Neuronal stem cell (in vitro differentiated cells): ENCODE measurements at regions not wholly inside any gene's neighbourhood (a gene's known extent, or its start where the extent isn't known, plus 50 kb on each side); places are given as distances from the start of the nearest gene placed in this dataset.
A peak's percentile ranks its signal among the peaks of the same experiment; 100 is the strongest.

Experiments used
- DNase-seq: peaks from one replicate; pipeline ENCODE4 v3.0.0-alpha.2; 2013; ENCODE audit warnings: low spot score
- H2AFZ ChIP-seq: one replicate; pipeline ENCODE4 v1.6.1; 2013; ENCODE audit warnings: mild to moderate bottlenecking, low read length, inconsistent platforms
- H2AK5ac ChIP-seq: 2 replicates; pipeline ENCODE4 v1.6.1; 2013; ENCODE audit warnings: low read depth, mild to moderate bottlenecking, inconsistent platforms, low read length, moderate library complexity, mixed read lengths
- H2BK120ac ChIP-seq: 2 replicates; pipeline ENCODE4 v1.6.1; 2013; ENCODE audit warnings: low read depth, mild to moderate bottlenecking, inconsistent platforms, low read length, moderate library complexity, mixed read lengths
- H2BK12ac ChIP-seq: one replicate; pipeline ENCODE4 v1.6.1; 2013; ENCODE audit warnings: low read length, inconsistent platforms
- H2BK15ac ChIP-seq: 2 replicates; pipeline ENCODE4 v1.6.1; 2013; ENCODE audit warnings: mild to moderate bottlenecking, low read length, inconsistent platforms, mixed read lengths
- H2BK5ac ChIP-seq: one replicate; pipeline ENCODE4 v1.6.1; 2013; ENCODE audit warnings: inconsistent platforms, mild to moderate bottlenecking, low read length, moderate library complexity
- H3K14ac ChIP-seq: one replicate; pipeline ENCODE4 v1.6.1; 2013; ENCODE audit warnings: low read length, inconsistent platforms
- H3K18ac ChIP-seq: 2 replicates; pipeline ENCODE4 v1.6.1; 2013; ENCODE audit warnings: low read length, inconsistent platforms
- H3K23ac ChIP-seq: 2 replicates; pipeline ENCODE4 v1.6.1; 2013; ENCODE audit warnings: low read depth, mild to moderate bottlenecking, mixed read lengths, low read length, inconsistent platforms; ENCODE audit not compliant: poor library complexity
- H3K27ac ChIP-seq: replicated peaks from 3 replicates; pipeline ENCODE4 v1.5.1; 2013; ENCODE audit warnings: low read length, inconsistent platforms
- H3K27me3 ChIP-seq, 3 experiments: 2 replicates each; pipeline ENCODE4 v1.6.1; 2013; ENCODE audit warnings: low read length in 3 of 3, mild to moderate bottlenecking in 2 of 3, inconsistent platforms in 1 of 3, low read depth in 1 of 3, mixed read lengths in 1 of 3, moderate library complexity in 1 of 3; ENCODE audit not compliant: control insufficient read depth in 3 of 3, insufficient read depth in 3 of 3
- H3K36me3 ChIP-seq, 2 donors: replicated peaks in 1 of 2; 2 replicates each; pipeline ENCODE4 v1.6.1; 2013; ENCODE audit warnings: low read length in 2 of 2; ENCODE audit not compliant: control insufficient read depth in 2 of 2, insufficient read depth in 2 of 2
- H3K4ac ChIP-seq: 2 replicates; pipeline ENCODE4 v1.6.1; 2013; ENCODE audit warnings: inconsistent platforms, mild to moderate bottlenecking, low read length, moderate library complexity
- H3K4me1 ChIP-seq, 2 donors: 1 replicate in 1 of 2; 2 replicates in 1 of 2; pipeline ENCODE4 v1.6.1; 2013; ENCODE audit warnings: low read length in 2 of 2, low read depth in 1 of 2; ENCODE audit not compliant: control insufficient read depth in 2 of 2, insufficient read depth in 1 of 2
- H3K4me2 ChIP-seq: one replicate; pipeline ENCODE4 v1.6.1; 2013; ENCODE audit warnings: mild to moderate bottlenecking, low read length, inconsistent platforms; ENCODE audit not compliant: insufficient read depth, poor library complexity, severe bottlenecking
- H3K4me3 ChIP-seq, 2 donors: 2 replicates each; pipeline ENCODE4 v1.5.1; 2013; ENCODE audit warnings: low read length in 2 of 2, mild to moderate bottlenecking in 2 of 2, inconsistent platforms in 1 of 2, moderate library complexity in 1 of 2
- H3K79me1 ChIP-seq: one replicate; pipeline ENCODE4 v1.6.1; 2013; ENCODE audit warnings: low read depth, mild to moderate bottlenecking, inconsistent platforms, low read length, moderate library complexity
- H3K9ac ChIP-seq: one replicate; pipeline ENCODE4 v1.6.1; 2013; ENCODE audit warnings: mild to moderate bottlenecking, low read depth, low read length, inconsistent platforms; ENCODE audit not compliant: poor library complexity
- H3K9me3 ChIP-seq, 2 donors: replicated peaks in 1 of 2; 2 replicates each; pipeline versions ENCODE3 to v1.6.1; 2013; ENCODE audit warnings: low read length in 2 of 2, mild to moderate bottlenecking in 2 of 2, inconsistent platforms in 1 of 2, low read depth in 1 of 2, mixed read lengths in 1 of 2, moderate library complexity in 1 of 2; ENCODE audit not compliant: control insufficient read depth in 2 of 2, insufficient read depth in 1 of 2
- H4K8ac ChIP-seq: one replicate; pipeline ENCODE4 v1.6.1; 2013; ENCODE audit warnings: low read depth, mild to moderate bottlenecking, inconsistent platforms, low read length, moderate library complexity
- H4K91ac ChIP-seq: one replicate; pipeline ENCODE4 v1.6.1; 2013; ENCODE audit warnings: low read length, low read depth, mild to moderate bottlenecking, inconsistent platforms; ENCODE audit not compliant: poor library complexity
- WGBS, 2 donors: extraction: QIAGEN DNeasy Blood & Tissue Kit; methylation state at CpG; one replicate each; pipeline ENCODE4 v1.1.7; 2013; ENCODE audit warnings: missing lambda C conversion rate in 2 of 2, mixed read lengths in 1 of 2; ENCODE audit not compliant: insufficient read length in 2 of 2, insufficient replicate concordance in 1 of 2; ENCODE audit errors: extremely low coverage in 2 of 2; 5-methylcytosine and 5-hydroxymethylcytosine counted together

- Histone ChIP-seq H3K4me1 (peaks cover 0 to 1% of the 10 kb centered on the region in 2 donors), H3K9me3 (no peaks in the 10 kb centered on the region), H3K4ac (no peak overlapping the region), H2BK5ac (no peak overlapping the region), H3K4me2 (no peak overlapping the region), H3K14ac (no peak overlapping the region), H3K18ac (no peak overlapping the region), H2BK15ac (no peak overlapping the region), H3K36me3 (no peaks in the 10 kb centered on the region), H4K8ac (no peak overlapping the region), H2BK12ac (no peak overlapping the region), H3K79me1 (no peaks in the 10 kb centered on the region), H2AK5ac (no peak overlapping the region), H2BK120ac (no peak overlapping the region), H2AFZ (peak overlapping the region; percentile 33), H3K27ac (no peak overlapping the region), H3K4me3 (no peak overlapping the region), H4K91ac (no peak overlapping the region), H3K27me3 (no peaks in the 10 kb centered on the region), H3K9ac (no peak overlapping the region), H3K23ac (no peak overlapping the region)
- no CpG with 5 or more reads among the region's 4 CpGs for WGBS, 2 donors
- no peak for DNase-seq
Observed at GRCh38 chr3:88918841-88919240, 188.6 kb upstream of the EPHA3 start.

- WGBS, 2 donors: no CpG with 5 or more reads among the region's 2 CpGs
- H2BK120ac ChIP-seq: no peak overlapping the region
- H2BK15ac ChIP-seq: no peak overlapping the region
- H3K9me3 ChIP-seq: no peaks in the 10 kb centered on the region
- H2BK5ac ChIP-seq: no peak overlapping the region
- H3K4me3 ChIP-seq: no peak overlapping the region
- H3K27ac ChIP-seq: no peak overlapping the region
- no peak for DNase-seq
- H3K4ac ChIP-seq: no peak overlapping the region
- H3K79me1 ChIP-seq: no peaks in the 10 kb centered on the region
- no peaks in the 10 kb centered on the region for H3K36me3 ChIP-seq
- H3K4me1 ChIP-seq: peaks cover 0 to 1% of the 10 kb centered on the region in 2 donors
- H2BK12ac ChIP-seq: no peak overlapping the region
- H3K18ac ChIP-seq: no peak overlapping the region
- H3K4me2 ChIP-seq: no peak overlapping the region
- no peak overlapping the region for H4K91ac ChIP-seq
- no peak overlapping the region for H3K9ac ChIP-seq
- no peaks in the 10 kb centered on the region for H3K27me3 ChIP-seq
- peak overlapping the region; percentile 61 for H2AFZ ChIP-seq
- H3K23ac ChIP-seq: no peak overlapping the region
- no peak overlapping the region for H4K8ac ChIP-seq
- H3K14ac ChIP-seq: no peak overlapping the region
- no peak overlapping the region for H2AK5ac ChIP-seq
Observed at GRCh38 chr3:88921986-88922385, 185.4 kb upstream of the EPHA3 start.

GRCh38 chr3:88926221-88926620 lies 181.2 kb upstream of the EPHA3 start:
- no peak for DNase-seq
- Histone ChIP-seq H2BK5ac (no peak overlapping the region), H3K9ac (no peak overlapping the region), H2AK5ac (no peak overlapping the region), H2AFZ (no peak overlapping the region), H3K18ac (no peak overlapping the region), H3K4ac (no peak overlapping the region), H3K9me3 (no peaks in the 10 kb centered on the region), H3K4me2 (no peak overlapping the region), H3K4me1 (peaks cover 0 to 1% of the 10 kb centered on the region in 2 donors), H2BK15ac (no peak overlapping the region), H3K79me1 (no peaks in the 10 kb centered on the region), H3K23ac (no peak overlapping the region), H4K91ac (no peak overlapping the region), H2BK120ac (no peak overlapping the region), H3K36me3 (no peaks in the 10 kb centered on the region), H3K27ac (no peak overlapping the region), H3K4me3 (no peak overlapping the region), H3K14ac (no peak overlapping the region), H2BK12ac (no peak overlapping the region), H4K8ac (no peak overlapping the region), H3K27me3 (no peaks in the 10 kb centered on the region)

- Histone ChIP-seq H2AK5ac (no peak overlapping the region), H2BK5ac (no peak overlapping the region), H3K9me3 (no peaks in the 10 kb centered on the region), H3K4me1 (no peaks in the 10 kb centered on the region), H3K27me3 (no peaks in the 10 kb centered on the region), H3K79me1 (no peaks in the 10 kb centered on the region), H3K4me3 (no peak overlapping the region), H3K9ac (no peak overlapping the region), H3K23ac (no peak overlapping the region), H3K4ac (no peak overlapping the region), H3K4me2 (no peak overlapping the region), H3K27ac (no peak overlapping the region), H2BK120ac (no peak overlapping the region), H4K8ac (no peak overlapping the region), H2BK12ac (no peak overlapping the region), H2BK15ac (no peak overlapping the region), H4K91ac (no peak overlapping the region), H2AFZ (peak overlapping the region; percentile 2), H3K36me3 (no peaks in the 10 kb centered on the region), H3K18ac (no peak overlapping the region), H3K14ac (no peak overlapping the region)
- no peak for DNase-seq
- 100% methylated on average over 1 of the region's 1 CpG; no CpG with 5 or more reads in 1 of the 2 donors for WGBS, 2 donors
Observed at GRCh38 chr3:88930611-88931010, 176.8 kb upstream of the EPHA3 start.
